HL-60 (cell line): ENCODE measurements at regions not wholly inside any gene's neighbourhood (a gene's known extent, or its start where the extent isn't known, plus 50 kb on each side); places are given as distances from the start of the nearest gene placed in this dataset.

Experiments
- CTCF ChIP-seq: IDR thresholded peaks from one replicate; pipeline ENCODE4 v1.5.1; 2011; ENCODE audit warnings: low read length, control low read depth, inconsistent platforms; ENCODE audit not compliant: insufficient read depth
- POLR2AphosphoS5 ChIP-seq: IDR thresholded peaks from 2 replicates; pipeline ENCODE4 v1.6.1; 2012; ENCODE audit warnings: low read depth
- REST ChIP-seq: IDR thresholded peaks from 2 replicates; pipeline ENCODE4 v1.6.1; 2012; ENCODE audit warnings: low read depth; ENCODE audit not compliant: insufficient replicate concordance

- TF ChIP-seq POLR2AphosphoS5 = no peak
- TF ChIP-seq REST = no peak
- no peak for TF ChIP-seq CTCF
These were observed 124.8 kb upstream of the NECTIN1 start for GRCh38 chr11:119853581-119854360.
